B cell (primary cell): ENCODE measurements at regions not wholly inside any gene's neighbourhood (a gene's known extent, or its start where the extent isn't known, plus 50 kb on each side); places are given as distances from the start of the nearest gene placed in this dataset.

Experiments
- ATAC-seq: fragments of 200-7000 bp; cut with Tn5 transposase; one replicate; pipeline ENCODE4 v1.10.0; 2021; ENCODE audit warnings: low read depth, mild to moderate bottlenecking, moderate number of reproducible peaks, moderate library complexity
- CTCF ChIA-PET: fragments of 350-600 bp; sonication (Branson Sonifier 250); formaldehyde crosslinking; loops from one replicate; lab custom pipeline; 2021; ENCODE audit warnings: antibody characterized with exemption, inconsistent platforms; lab: Charles Lee
- POLR2A ChIA-PET: fragments of 350-600 bp; sonication (Branson Sonifier 250); formaldehyde crosslinking; loops from one replicate; lab custom pipeline; 2021; ENCODE audit warnings: antibody characterized with exemption; lab: Charles Lee
- DNase-seq: peaks from one replicate; pipeline ENCODE4 v3.0.0; 2013
- H2AFZ ChIP-seq: 2 replicates; pipeline ENCODE4 v1.6.1; 2012; ENCODE audit warnings: mild to moderate bottlenecking, low read depth, low read length; ENCODE audit not compliant: insufficient read depth, poor library complexity, severe bottlenecking
- H3K27ac ChIP-seq, 2 donors: 1 replicate in 1 of 2; 2 replicates in 1 of 2; pipeline ENCODE4 v1.5.1; 2012 to 2013; ENCODE audit warnings: low read length in 2 of 2, mild to moderate bottlenecking in 2 of 2, moderate library complexity in 1 of 2
- H3K27me3 ChIP-seq, 4 experiments: fragments of 200-600 bp in 1 of 4; sonication (generic) in 1 of 4; replicated peaks in 1 of 4; 1 replicate in 2 of 4; 2 replicates in 2 of 4; pipeline versions ENCODE4 v1.6.1 to v1.7.0; 2013 to 2016; ENCODE audit warnings: low read length in 3 of 4, mild to moderate bottlenecking in 2 of 4, mixed read lengths in 1 of 4, moderate library complexity in 1 of 4; ENCODE audit not compliant: insufficient read depth in 4 of 4, control insufficient read depth in 3 of 4; ENCODE audit errors: control extremely low read depth in 1 of 4
- H3K36me3 ChIP-seq, 2 experiments: replicated peaks in 1 of 2; 1 replicate in 1 of 2; 2 replicates in 1 of 2; pipeline versions ENCODE4 v1.6.1 to v1.7.1; 2013; ENCODE audit warnings: low read length in 1 of 2; ENCODE audit not compliant: insufficient read depth in 2 of 2, control insufficient read depth in 1 of 2; ENCODE audit errors: control extremely low read depth in 1 of 2, extremely low read depth in 1 of 2
- H3K4me1 ChIP-seq, 2 donors: fragments of 200-600 bp in 1 of 2; sonication (generic) in 1 of 2; 1 replicate in 1 of 2; 2 replicates in 1 of 2; pipeline versions ENCODE4 v1.5.1 to v1.6.1; 2013 to 2017; ENCODE audit warnings: low read length in 2 of 2; ENCODE audit not compliant: control insufficient read depth in 2 of 2, insufficient read depth in 2 of 2
- H3K4me2 ChIP-seq: replicated peaks from 2 replicates; pipeline ENCODE3; 2012; ENCODE audit warnings: mild to moderate bottlenecking, low read depth, low read length; ENCODE audit not compliant: poor library complexity, severe bottlenecking
- H3K4me3 ChIP-seq, 5 experiments: fragments of 200-600 bp in 1 of 5; sonication (generic) in 1 of 5; 1 replicate in 3 of 5; 2 replicates in 2 of 5; pipeline versions ENCODE4 v1.5.1 to v1.7.0; 2011 to 2016; ENCODE audit warnings: low read length in 4 of 5, mild to moderate bottlenecking in 4 of 5, low read depth in 2 of 5, control low read depth in 1 of 5, moderate library complexity in 1 of 5; ENCODE audit not compliant: insufficient read depth in 1 of 5; ENCODE audit errors: control extremely low read depth in 1 of 5, extremely low read depth in 1 of 5
- H3K79me2 ChIP-seq: fragments of 200-600 bp; sonication (generic); one replicate; pipeline ENCODE4 v1.6.0; 2016; ENCODE audit warnings: low read length; ENCODE audit not compliant: control insufficient read depth, insufficient read depth
- H3K9ac ChIP-seq: fragments of 200-600 bp; sonication (generic); 2 replicates; pipeline ENCODE4 v1.6.1; 2017; ENCODE audit warnings: mild to moderate bottlenecking, low read length, moderate library complexity
- H3K9me3 ChIP-seq, 3 donors: one replicate each; pipeline versions ENCODE4 v1.6.1 to v1.7.1; 2013; ENCODE audit warnings: low read length in 2 of 3; ENCODE audit not compliant: control insufficient read depth in 2 of 3, insufficient read depth in 1 of 3; ENCODE audit errors: control extremely low read depth in 1 of 3
- H4K20me1 ChIP-seq: 2 replicates; pipeline ENCODE4 v1.6.0; 2012; ENCODE audit warnings: mild to moderate bottlenecking, low read length; ENCODE audit not compliant: insufficient read depth, control insufficient read depth, poor library complexity, severe bottlenecking
- H3K27ac Mint-ChIP-seq: one replicate; pipeline ENCODE4 v1.8.0; 2021; ENCODE audit warnings: mixed read lengths
- H3K27me3 Mint-ChIP-seq: one replicate; pipeline ENCODE4 v1.8.0; 2021; ENCODE audit warnings: mixed read lengths
- H3K4me1 Mint-ChIP-seq: one replicate; pipeline ENCODE4 v1.8.0; 2021; ENCODE audit warnings: mixed read lengths
- H3K4me3 Mint-ChIP-seq: one replicate; pipeline ENCODE4 v1.8.0; 2021; ENCODE audit warnings: mixed read lengths
- H3K9me3 Mint-ChIP-seq: one replicate; pipeline ENCODE4 v1.8.0; 2022; ENCODE audit warnings: mixed read lengths; ENCODE audit not compliant: insufficient read depth
- EZH2 ChIP-seq: IDR thresholded peaks from 2 replicates; pipeline ENCODE4 v1.6.1; 2012; ENCODE audit warnings: borderline replicate concordance, low read depth, mild to moderate bottlenecking, moderate library complexity, low read length; ENCODE audit not compliant: insufficient read depth, poor library complexity, severe bottlenecking
- WGBS: methylation state at CpG from one replicate; pipeline ENCODE4 v1.1.5; 2013; ENCODE audit warnings: missing lambda C conversion rate; ENCODE audit not compliant: insufficient coverage; 5-methylcytosine and 5-hydroxymethylcytosine counted together
- intact Hi-C: fragments of 100-400 bp; cut with micrococcal nuclease; formaldehyde crosslinking; loops from one replicate; pipeline ENCODE4 v1.10.0; 2022
- TF ChIP-seq, protein P1 (sequence below): fragments of 200-600 bp; IDR thresholded peaks from one replicate; pipeline ENCODE4 v1.8.0; 2022; ENCODE audit warnings: antibody characterized with exemption, mild to moderate bottlenecking

DNA sequence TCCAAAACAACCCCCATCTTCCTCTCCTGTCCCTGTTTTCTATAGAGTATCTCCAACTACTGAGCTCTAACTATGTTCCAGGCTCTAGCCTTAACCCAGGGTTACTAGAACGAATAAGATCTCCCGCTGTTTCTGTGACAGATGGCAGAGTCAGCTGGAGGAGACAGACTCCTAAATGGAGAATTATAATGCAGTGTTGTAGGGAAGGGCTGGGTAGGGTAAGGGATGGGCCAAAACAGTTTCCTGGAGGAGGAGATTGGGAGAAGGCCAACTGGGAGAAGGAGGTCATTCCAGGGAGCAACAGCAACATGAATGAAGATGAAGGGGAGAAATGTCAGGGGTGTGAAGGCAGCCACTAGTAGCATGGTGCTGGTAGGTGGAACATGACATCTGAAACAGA lies 73.4 kb upstream of the ANO4 start:
- Histone ChIP-seq H3K79me2 (no peaks in the 10 kb centered on the region), H3K4me1 (no peaks in the 10 kb centered on the region), H3K9ac (no peak overlapping the region), H4K20me1 (no peaks in the 10 kb centered on the region), H3K9me3 (peaks cover 0 to 4% (median 0%) of the 10 kb centered on the region in 3 donors), H3K4me3 (no peak overlapping the region), H3K4me2 (no peak overlapping the region), H2AFZ (no peak overlapping the region), H3K36me3 (no peaks in the 10 kb centered on the region), H3K27me3 (peaks cover 0 to 18% (median 7%) of the 10 kb centered on the region in 4 experiments), H3K27ac (no peak overlapping the region)
- no peak overlapping the region for H3K27ac Mint-ChIP-seq
- ChIA-PET CTCF (no interaction called here), POLR2A (no interaction called here)
- ATAC-seq = no peak
- DNase-seq = no peak
- intact Hi-C loops = no loop called here
- peaks cover 48% of the 10 kb centered on the region for H3K27me3 Mint-ChIP-seq
- no peak for TF ChIP-seq EZH2
- TF ChIP-seq, protein P1, sequence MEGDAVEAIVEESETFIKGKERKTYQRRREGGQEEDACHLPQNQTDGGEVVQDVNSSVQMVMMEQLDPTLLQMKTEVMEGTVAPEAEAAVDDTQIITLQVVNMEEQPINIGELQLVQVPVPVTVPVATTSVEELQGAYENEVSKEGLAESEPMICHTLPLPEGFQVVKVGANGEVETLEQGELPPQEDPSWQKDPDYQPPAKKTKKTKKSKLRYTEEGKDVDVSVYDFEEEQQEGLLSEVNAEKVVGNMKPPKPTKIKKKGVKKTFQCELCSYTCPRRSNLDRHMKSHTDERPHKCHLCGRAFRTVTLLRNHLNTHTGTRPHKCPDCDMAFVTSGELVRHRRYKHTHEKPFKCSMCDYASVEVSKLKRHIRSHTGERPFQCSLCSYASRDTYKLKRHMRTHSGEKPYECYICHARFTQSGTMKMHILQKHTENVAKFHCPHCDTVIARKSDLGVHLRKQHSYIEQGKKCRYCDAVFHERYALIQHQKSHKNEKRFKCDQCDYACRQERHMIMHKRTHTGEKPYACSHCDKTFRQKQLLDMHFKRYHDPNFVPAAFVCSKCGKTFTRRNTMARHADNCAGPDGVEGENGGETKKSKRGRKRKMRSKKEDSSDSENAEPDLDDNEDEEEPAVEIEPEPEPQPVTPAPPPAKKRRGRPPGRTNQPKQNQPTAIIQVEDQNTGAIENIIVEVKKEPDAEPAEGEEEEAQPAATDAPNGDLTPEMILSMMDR = no peak
- no peaks in the 10 kb centered on the region for H3K4me1 Mint-ChIP-seq
- H3K4me3 Mint-ChIP-seq = no peak overlapping the region
- no peaks in the 10 kb centered on the region for H3K9me3 Mint-ChIP-seq
- 80% methylated on average over 2 of the region's 2 CpGs for WGBS

DNA sequence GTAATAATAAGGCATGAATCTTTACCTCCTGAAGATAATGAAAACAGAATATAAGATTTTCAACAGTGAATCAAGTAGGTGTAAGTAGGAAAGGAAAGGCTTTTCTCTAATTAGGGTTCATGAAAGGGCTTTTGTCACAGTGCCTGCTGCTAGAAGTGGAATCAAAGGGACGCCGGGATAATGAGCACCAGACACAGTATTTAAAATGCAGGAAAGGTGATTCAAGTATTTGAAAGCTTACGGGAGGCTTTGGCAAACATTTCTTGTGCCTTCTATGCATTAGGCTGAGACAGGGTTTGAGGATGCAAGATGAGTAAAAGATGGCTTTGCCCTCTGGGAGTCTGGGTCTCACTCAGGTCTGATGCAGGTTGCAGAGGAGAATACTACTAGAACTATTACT lies 70.5 kb upstream of the ANO4 start:
- no peak overlapping the region for H3K9ac ChIP-seq
- WGBS = 82% methylated on average over 2 of the region's 3 CpGs
- H3K4me3 ChIP-seq = no peak overlapping the region
- no peaks in the 10 kb centered on the region for H4K20me1 ChIP-seq
- H3K27me3 ChIP-seq = peaks cover 0 to 9% (median 0%) of the 10 kb centered on the region in 4 experiments
- H3K36me3 ChIP-seq = no peaks in the 10 kb centered on the region
- no peaks in the 10 kb centered on the region for H3K79me2 ChIP-seq
- DNase-seq (no peak), ATAC-seq (no peak)
- no peaks in the 10 kb centered on the region for H3K9me3 ChIP-seq
- no peak overlapping the region for H3K4me2 ChIP-seq
- ChIA-PET POLR2A (no interaction called here), CTCF (no interaction called here)
- no peak overlapping the region for H3K27ac ChIP-seq
- no peak overlapping the region for H2AFZ ChIP-seq
- no peaks in the 10 kb centered on the region for H3K4me1 Mint-ChIP-seq
- no peak overlapping the region for H3K4me3 Mint-ChIP-seq
- no peaks in the 10 kb centered on the region for H3K4me1 ChIP-seq
- H3K9me3 Mint-ChIP-seq = no peaks in the 10 kb centered on the region
- H3K27ac Mint-ChIP-seq = no peak overlapping the region
- peaks cover 32% of the 10 kb centered on the region for H3K27me3 Mint-ChIP-seq
- intact Hi-C loops = no loop called here
- TF ChIP-seq, protein P1 = no peak
- TF ChIP-seq EZH2 = no peak
